SK-N-SH treated with all-trans-retinoic acid at 6 μM for 48 hours (cell line): ENCODE measurements at regions not wholly inside any gene's neighbourhood (a gene's known extent, or its start where the extent isn't known, plus 50 kb on each side); places are given as distances from the start of the nearest gene placed in this dataset.

Experiments
- ARNTL ChIP-seq: fragments of 450-650 bp; formaldehyde crosslinking; IDR thresholded peaks from 2 replicates; pipeline ENCODE4 v1.5.0; 2020; ENCODE audit warnings: low read depth, mild to moderate bottlenecking, moderate library complexity, borderline replicate concordance
- ESRRG ChIP-seq: fragments of 250-450 bp; sonication (Bioruptor Pico); IDR thresholded peaks from 2 replicates; pipeline ENCODE4 v1.6.1; 2021; ENCODE audit warnings: mild to moderate bottlenecking
- POU6F1 ChIP-seq: fragments of 250-450 bp; sonication (Bioruptor Pico); IDR thresholded peaks from 2 replicates; pipeline ENCODE4 v1.8.0; 2021; ENCODE audit warnings: low read depth, mild to moderate bottlenecking, moderate library complexity, borderline replicate concordance
- PPARA ChIP-seq: fragments of 250-450 bp; sonication (Bioruptor Pico); IDR thresholded peaks from 2 replicates; pipeline ENCODE4 v1.5.0; 2020; ENCODE audit warnings: mild to moderate bottlenecking, borderline replicate concordance
- RARB ChIP-seq: fragments of 250-450 bp; sonication (Bioruptor Pico); IDR thresholded peaks from 2 replicates; pipeline ENCODE4 v1.8.0; 2021; ENCODE audit warnings: mild to moderate bottlenecking, moderate library complexity
- TCF4 ChIP-seq: fragments of 250-450 bp; sonication (Bioruptor Pico); IDR thresholded peaks from 2 replicates; pipeline ENCODE4 v1.8.0; 2021; ENCODE audit warnings: mild to moderate bottlenecking, moderate library complexity, borderline replicate concordance
- ZC3H10 ChIP-seq: fragments of 250-450 bp; sonication (Bioruptor Pico); IDR thresholded peaks from 2 replicates; pipeline ENCODE4 v1.5.1; 2021; ENCODE audit warnings: mild to moderate bottlenecking, moderate library complexity
- ZNF565 ChIP-seq: fragments of 450-650 bp; formaldehyde crosslinking; conservative IDR thresholded peaks from 2 replicates; pipeline ENCODE4 v1.5.0; 2020; ENCODE audit warnings: low read depth, mild to moderate bottlenecking, moderate library complexity

GRCh38 chr9:11072176-11072575 is 459.4 kb upstream of the PTPRD start:
- TF ChIP-seq POU6F1 (CRISPR knock-in tag) = no peak
- no peak for TF ChIP-seq RARB (CRISPR knock-in tag)
- TF ChIP-seq TCF4 (CRISPR knock-in tag) = no peak
- TF ChIP-seq ZNF565 = no peak
- TF ChIP-seq ESRRG = no peak
- TF ChIP-seq ZC3H10 (CRISPR knock-in tag) = no peak
- TF ChIP-seq PPARA (CRISPR knock-in tag) = no peak
- TF ChIP-seq ARNTL (CRISPR knock-in tag) = no peak
